Nephron (organoid): ENCODE measurements at regions not wholly inside any gene's neighbourhood (a gene's known extent, or its start where the extent isn't known, plus 50 kb on each side); places are given as distances from the start of the nearest gene placed in this dataset.
"Not testable (repeated sequence)": the region's sequence is repeated elsewhere in the genome, so short reads cannot be mapped to it uniquely, and the experiment has no call there.

ENCODE experiments used
- H3K27ac Mint-ChIP-seq, 3 experiments: 2 replicates each; pipeline ENCODE4 v1.8.0; 2020; ENCODE audit warnings: mixed read lengths in 3 of 3, mild to moderate bottlenecking in 2 of 3, moderate library complexity in 1 of 3
- H3K27me3 Mint-ChIP-seq: 2 replicates; pipeline ENCODE4 v1.8.0; 2021; ENCODE audit warnings: low read depth, mild to moderate bottlenecking, moderate library complexity, mixed read lengths
- H3K36me3 Mint-ChIP-seq: 2 replicates; pipeline ENCODE4 v1.8.0; 2020; ENCODE audit warnings: low read depth, mixed read lengths
- H3K4me1 Mint-ChIP-seq: 2 replicates; pipeline ENCODE4 v1.8.0; 2020; ENCODE audit warnings: mixed read lengths
- H3K4me3 Mint-ChIP-seq, 3 experiments: 2 replicates each; pipeline ENCODE4 v1.8.0; 2020; ENCODE audit warnings: mild to moderate bottlenecking in 3 of 3, mixed read lengths in 3 of 3, moderate library complexity in 2 of 3
- H3K9me3 Mint-ChIP-seq: 2 replicates; pipeline ENCODE4 v1.8.0; 2020; ENCODE audit warnings: mixed read lengths
- TF ChIP-seq, protein P1 (sequence below), 3 experiments: fragments of 200-600 bp; sonication (generic); IDR thresholded peaks; one replicate each; pipeline ENCODE4 v1.5.0; 2021; ENCODE audit warnings: antibody characterized with exemption in 3 of 3; ENCODE audit not compliant: unreplicated experiment in 3 of 3

DNA sequence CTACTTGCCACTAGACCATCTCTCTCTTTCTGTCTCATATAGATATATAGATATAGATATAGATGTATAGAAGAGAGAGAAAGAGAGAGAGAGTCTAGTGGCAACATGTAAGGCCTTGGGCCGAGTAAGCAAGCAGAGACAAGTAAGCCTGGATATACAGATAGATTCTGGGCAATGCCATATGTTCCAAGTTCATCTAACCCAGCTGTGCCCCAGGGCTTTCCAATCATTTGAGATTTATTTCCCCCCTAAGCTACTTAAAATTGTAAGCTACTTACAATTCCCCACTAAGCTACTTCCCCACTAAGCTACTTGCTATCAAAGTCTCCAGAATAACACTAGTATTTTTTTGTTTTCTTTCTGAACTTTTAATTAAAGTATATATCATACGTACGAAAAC is 1094.1 kb downstream of the DNAJB9 start:
- TF ChIP-seq, protein P1, sequence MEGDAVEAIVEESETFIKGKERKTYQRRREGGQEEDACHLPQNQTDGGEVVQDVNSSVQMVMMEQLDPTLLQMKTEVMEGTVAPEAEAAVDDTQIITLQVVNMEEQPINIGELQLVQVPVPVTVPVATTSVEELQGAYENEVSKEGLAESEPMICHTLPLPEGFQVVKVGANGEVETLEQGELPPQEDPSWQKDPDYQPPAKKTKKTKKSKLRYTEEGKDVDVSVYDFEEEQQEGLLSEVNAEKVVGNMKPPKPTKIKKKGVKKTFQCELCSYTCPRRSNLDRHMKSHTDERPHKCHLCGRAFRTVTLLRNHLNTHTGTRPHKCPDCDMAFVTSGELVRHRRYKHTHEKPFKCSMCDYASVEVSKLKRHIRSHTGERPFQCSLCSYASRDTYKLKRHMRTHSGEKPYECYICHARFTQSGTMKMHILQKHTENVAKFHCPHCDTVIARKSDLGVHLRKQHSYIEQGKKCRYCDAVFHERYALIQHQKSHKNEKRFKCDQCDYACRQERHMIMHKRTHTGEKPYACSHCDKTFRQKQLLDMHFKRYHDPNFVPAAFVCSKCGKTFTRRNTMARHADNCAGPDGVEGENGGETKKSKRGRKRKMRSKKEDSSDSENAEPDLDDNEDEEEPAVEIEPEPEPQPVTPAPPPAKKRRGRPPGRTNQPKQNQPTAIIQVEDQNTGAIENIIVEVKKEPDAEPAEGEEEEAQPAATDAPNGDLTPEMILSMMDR (IDR thresholded peaks at IDR 0.05; ENCODE audit: unreplicated experiment in 3 of 3): no peak
- Mint-ChIP-seq H3K36me3 (no peaks in the 10 kb centered on the region), H3K27ac (no peak overlapping the region), H3K9me3 (no peaks in the 10 kb centered on the region), H3K4me1 (peaks cover 9% of the 10 kb centered on the region), H3K4me3 (no peak overlapping the region), H3K27me3 (no peaks in the 10 kb centered on the region)

DNA sequence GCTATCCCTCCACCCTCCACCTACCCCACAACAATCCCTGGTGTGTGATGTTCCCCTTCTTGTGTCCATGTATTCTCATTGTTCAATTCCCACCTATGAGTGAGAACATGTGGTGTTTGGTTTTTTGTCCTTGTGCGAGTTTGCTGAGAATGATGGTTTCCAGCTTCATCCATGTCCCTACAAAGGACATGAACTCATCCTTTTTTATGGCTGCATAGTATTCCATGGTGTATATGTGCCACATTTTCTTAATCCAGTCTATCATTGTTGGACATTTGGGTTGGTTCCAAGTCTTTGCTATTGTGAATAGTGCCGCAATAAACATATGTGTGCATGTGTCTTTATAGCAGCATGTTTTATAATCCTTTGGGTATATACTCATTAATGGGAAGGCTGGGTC is 1117.6 kb downstream of the DNAJB9 start:
- H3K27ac Mint-ChIP-seq, H3K27me3 Mint-ChIP-seq, H3K36me3 Mint-ChIP-seq, H3K4me3 Mint-ChIP-seq, H3K4me1 Mint-ChIP-seq: not testable (repeated sequence)
- H3K9me3 Mint-ChIP-seq: peaks cover 14% of the 10 kb centered on the region

DNA sequence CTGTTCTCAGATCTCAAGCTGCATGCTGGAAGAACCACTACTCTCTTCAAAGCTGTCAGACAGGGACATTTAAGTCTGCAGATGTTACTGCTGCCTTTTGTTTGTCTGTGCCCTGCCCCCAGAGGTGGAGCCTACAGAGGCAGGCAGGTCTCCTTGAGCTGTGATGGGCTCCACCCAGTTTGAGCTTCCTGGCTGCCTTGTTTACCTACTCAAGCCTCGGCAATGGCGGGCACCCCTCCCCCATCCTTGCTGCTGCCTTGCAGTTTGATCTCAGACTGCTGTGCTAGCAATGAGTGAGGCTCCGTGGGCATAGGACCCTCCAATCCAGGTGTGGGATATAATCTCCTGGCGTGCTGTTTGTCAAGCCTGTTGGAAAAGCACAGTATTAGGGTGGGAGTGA is 1122.9 kb downstream of the DNAJB9 start:
- H3K36me3 Mint-ChIP-seq, H3K27ac Mint-ChIP-seq, H3K4me1 Mint-ChIP-seq, H3K27me3 Mint-ChIP-seq, H3K4me3 Mint-ChIP-seq: not testable (repeated sequence)
- H3K9me3 Mint-ChIP-seq: peaks cover 30% of the 10 kb centered on the region

DNA sequence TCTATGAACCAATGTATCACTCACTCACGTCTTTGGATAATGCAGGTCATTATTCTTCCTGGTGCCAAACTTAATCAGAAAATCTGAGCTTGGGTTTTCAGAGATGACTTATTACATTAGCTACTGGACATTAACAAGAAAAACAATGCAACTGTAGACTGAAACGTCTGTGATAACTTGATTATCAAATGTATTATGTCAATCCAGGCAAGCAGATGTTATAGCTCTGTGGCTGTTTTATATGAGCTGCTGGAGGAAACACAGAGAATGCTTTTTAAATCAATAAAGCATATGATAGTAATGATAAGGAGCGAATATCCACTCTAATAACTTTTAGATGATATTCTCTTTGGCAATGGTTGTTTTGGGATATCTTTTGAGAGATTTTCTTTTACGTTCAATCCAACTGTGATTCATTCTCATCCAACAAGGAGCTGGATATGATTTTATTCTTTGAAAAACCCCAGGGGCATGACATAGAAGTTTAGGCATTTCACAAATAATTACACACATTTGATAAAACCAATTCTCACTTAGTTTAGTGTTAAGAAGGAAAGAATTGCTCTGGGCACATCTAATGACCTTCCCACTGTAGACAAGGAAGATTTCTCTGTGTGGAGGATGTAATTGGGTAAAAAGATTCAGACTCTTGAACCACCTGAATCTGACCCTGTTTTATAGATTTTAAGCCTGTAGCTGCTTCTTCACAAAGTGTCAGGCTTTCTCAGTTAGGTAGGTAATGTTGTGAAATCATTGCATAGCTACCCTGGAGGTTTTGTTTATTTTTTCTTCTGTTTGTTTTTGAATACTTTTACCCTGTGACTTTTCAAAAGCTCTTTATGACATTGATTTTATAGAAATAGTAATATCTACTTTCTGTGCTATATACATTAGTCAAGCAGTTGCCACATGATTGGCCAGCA is 1124.7 kb downstream of the DNAJB9 start:
- Mint-ChIP-seq H3K27ac (no peak overlapping the region), H3K27me3 (no peaks in the 10 kb centered on the region), H3K4me1 (no peaks in the 10 kb centered on the region), H3K9me3 (peaks cover 32% of the 10 kb centered on the region), H3K36me3 (no peaks in the 10 kb centered on the region), H3K4me3 (no peak overlapping the region)
- TF ChIP-seq, protein P1 (IDR thresholded peaks at IDR 0.05; ENCODE audit: unreplicated experiment in 3 of 3): no peak

GRCh38 chr7:109695419-109695818 is 1125.7 kb downstream of the DNAJB9 start:
- Mint-ChIP-seq H3K27me3 (no peaks in the 10 kb centered on the region), H3K27ac (no peak overlapping the region), H3K9me3 (peaks cover 29% of the 10 kb centered on the region), H3K4me3 (no peak overlapping the region), H3K36me3 (no peaks in the 10 kb centered on the region), H3K4me1 (no peaks in the 10 kb centered on the region)
- TF ChIP-seq, protein P1 (IDR thresholded peaks at IDR 0.05; ENCODE audit: unreplicated experiment in 3 of 3): no peak

DNA sequence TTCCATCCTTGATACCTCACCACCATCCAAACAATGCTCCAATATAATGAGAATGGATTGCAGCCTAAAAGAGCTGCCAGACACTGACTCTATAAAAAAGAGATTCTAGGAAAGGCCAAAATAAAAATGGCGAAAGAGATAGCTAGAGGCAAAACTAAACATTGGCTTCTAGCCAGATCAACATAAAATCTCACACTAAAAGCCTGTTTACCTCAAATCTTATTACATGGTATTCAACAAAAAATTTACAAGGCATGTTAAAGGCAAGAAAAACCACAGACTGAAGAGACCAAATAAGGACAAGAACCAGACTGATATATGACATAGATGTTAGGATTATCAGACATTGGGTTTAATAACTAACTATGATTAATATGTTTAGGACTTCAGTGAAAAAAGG is 1127.0 kb downstream of the DNAJB9 start:
- H3K36me3 Mint-ChIP-seq: no peaks in the 10 kb centered on the region
- no peaks in the 10 kb centered on the region for H3K27me3 Mint-ChIP-seq
- peaks cover 21% of the 10 kb centered on the region for H3K9me3 Mint-ChIP-seq
- TF ChIP-seq, protein P1 (IDR thresholded peaks at IDR 0.05; ENCODE audit: unreplicated experiment in 3 of 3): no peak
- H3K27ac Mint-ChIP-seq: no peak overlapping the region
- no peak overlapping the region for H3K4me3 Mint-ChIP-seq
- H3K4me1 Mint-ChIP-seq: no peaks in the 10 kb centered on the region

- Mint-ChIP-seq H3K27ac (no peak overlapping the region), H3K4me3 (no peak overlapping the region), H3K9me3 (peaks cover 14% of the 10 kb centered on the region), H3K27me3 (no peaks in the 10 kb centered on the region), H3K36me3 (no peaks in the 10 kb centered on the region), H3K4me1 (no peaks in the 10 kb centered on the region)
- TF ChIP-seq, protein P1 (IDR thresholded peaks at IDR 0.05; ENCODE audit: unreplicated experiment in 3 of 3): no peak
Observed at GRCh38 chr7:109699661-109700060, 1130.0 kb downstream of the DNAJB9 start.
